Thoracic aorta (tissue), 2 donors: ENCODE measurements at regions not wholly inside any gene's neighbourhood (a gene's known extent, or its start where the extent isn't known, plus 50 kb on each side); places are given as distances from the start of the nearest gene placed in this dataset.

Experiments
- ATAC-seq: fragments of 150-250 bp; one replicate; pipeline ENCODE4 v1.8.0; 2017; ENCODE audit warnings: low read depth; ENCODE audit not compliant: insufficient number of reproducible peaks, low FRiP score
- DNase-seq: peaks from one replicate; pipeline ENCODE4 v3.0.0-alpha.2; 2020; ENCODE audit warnings: low spot score
- H3K27ac ChIP-seq, 2 donors: fragments of 200-600 bp; sonication (generic); 1 replicate in 1 of 2; 2 replicates in 1 of 2; pipeline ENCODE4 v1.5.1; 2016; ENCODE audit warnings: mild to moderate bottlenecking in 2 of 2, moderate library complexity in 2 of 2
- H3K27me3 ChIP-seq: fragments of 200-600 bp; sonication (generic); replicated peaks from 2 replicates; pipeline ENCODE4 v1.6.0; 2016; ENCODE audit warnings: mild to moderate bottlenecking; ENCODE audit not compliant: insufficient read depth
- H3K36me3 ChIP-seq: fragments of 200-600 bp; sonication (generic); one replicate; pipeline ENCODE4 v1.5.1; 2016
- H3K4me1 ChIP-seq, 2 donors: fragments of 200-600 bp; sonication (generic); 1 replicate in 1 of 2; 2 replicates in 1 of 2; pipeline versions ENCODE4 v1.5.1 to v1.6.0; 2016; ENCODE audit warnings: low read depth in 2 of 2, mild to moderate bottlenecking in 1 of 2; ENCODE audit not compliant: control insufficient read depth in 1 of 2
- H3K4me3 ChIP-seq: fragments of 200-600 bp; sonication (generic); 2 replicates; pipeline ENCODE4 v1.5.1; 2016; ENCODE audit warnings: mild to moderate bottlenecking
- H3K9me3 ChIP-seq: fragments of 200-600 bp; sonication (generic); 2 replicates; pipeline ENCODE4 v1.5.1; 2016
- TF ChIP-seq, protein P1 (sequence below): fragments of 200-600 bp; sonication (generic); IDR thresholded peaks from one replicate; pipeline ENCODE4 v1.5.1; 2019; ENCODE audit warnings: antibody characterized with exemption

DNA sequence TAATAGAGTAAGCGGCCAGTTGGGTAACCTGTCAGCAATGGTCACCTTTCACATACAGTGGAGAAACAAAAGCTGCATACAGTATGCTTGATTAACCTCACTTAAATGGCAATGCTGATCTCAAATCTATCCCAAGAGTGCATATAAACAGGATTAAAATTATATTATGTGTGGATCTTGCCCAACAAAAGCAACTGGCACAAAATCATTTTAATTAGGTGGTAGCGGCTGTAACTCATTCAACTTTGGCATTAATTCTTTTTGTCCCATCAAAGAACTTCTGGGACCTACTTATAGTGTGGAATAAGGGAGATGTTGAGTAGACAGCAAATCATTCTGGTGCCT, 167.8 kb upstream of the VRK2 start:
- Histone ChIP-seq H3K36me3 (no peaks in the 10 kb centered on the region), H3K27me3 (no peaks in the 10 kb centered on the region), H3K9me3 (no peaks in the 10 kb centered on the region), H3K4me3 (no peak overlapping the region), H3K4me1 (no peaks in the 10 kb centered on the region), H3K27ac (no peak overlapping the region)
- DNase-seq (no peak), ATAC-seq (no peak)
- TF ChIP-seq, protein P1, sequence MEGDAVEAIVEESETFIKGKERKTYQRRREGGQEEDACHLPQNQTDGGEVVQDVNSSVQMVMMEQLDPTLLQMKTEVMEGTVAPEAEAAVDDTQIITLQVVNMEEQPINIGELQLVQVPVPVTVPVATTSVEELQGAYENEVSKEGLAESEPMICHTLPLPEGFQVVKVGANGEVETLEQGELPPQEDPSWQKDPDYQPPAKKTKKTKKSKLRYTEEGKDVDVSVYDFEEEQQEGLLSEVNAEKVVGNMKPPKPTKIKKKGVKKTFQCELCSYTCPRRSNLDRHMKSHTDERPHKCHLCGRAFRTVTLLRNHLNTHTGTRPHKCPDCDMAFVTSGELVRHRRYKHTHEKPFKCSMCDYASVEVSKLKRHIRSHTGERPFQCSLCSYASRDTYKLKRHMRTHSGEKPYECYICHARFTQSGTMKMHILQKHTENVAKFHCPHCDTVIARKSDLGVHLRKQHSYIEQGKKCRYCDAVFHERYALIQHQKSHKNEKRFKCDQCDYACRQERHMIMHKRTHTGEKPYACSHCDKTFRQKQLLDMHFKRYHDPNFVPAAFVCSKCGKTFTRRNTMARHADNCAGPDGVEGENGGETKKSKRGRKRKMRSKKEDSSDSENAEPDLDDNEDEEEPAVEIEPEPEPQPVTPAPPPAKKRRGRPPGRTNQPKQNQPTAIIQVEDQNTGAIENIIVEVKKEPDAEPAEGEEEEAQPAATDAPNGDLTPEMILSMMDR = no peak

DNA sequence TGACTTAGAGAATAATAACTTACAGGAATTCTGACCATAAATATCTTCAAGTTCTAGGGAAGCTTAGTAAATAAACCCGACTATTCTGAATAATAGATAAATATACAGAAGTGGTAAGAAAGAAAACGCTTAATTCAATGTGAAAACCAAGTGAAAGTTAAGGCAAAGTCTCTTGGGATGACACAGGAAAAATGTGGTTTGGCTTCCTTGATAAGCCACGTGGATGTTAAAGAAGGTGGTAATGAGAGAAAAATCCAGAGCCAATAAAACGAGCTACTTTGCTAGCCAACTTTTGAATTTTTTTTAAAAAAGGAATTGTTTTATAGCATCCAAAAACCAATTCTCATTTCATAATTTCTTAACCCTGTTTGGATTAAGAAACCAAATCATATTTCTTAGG, 166.2 kb upstream of the VRK2 start:
- Histone ChIP-seq H3K36me3 (no peaks in the 10 kb centered on the region), H3K9me3 (no peaks in the 10 kb centered on the region), H3K27me3 (no peaks in the 10 kb centered on the region), H3K4me1 (no peaks in the 10 kb centered on the region), H3K4me3 (no peak overlapping the region), H3K27ac (no peak overlapping the region)
- ATAC-seq = no peak
- TF ChIP-seq, protein P1 = no peak
- DNase-seq = no peak

DNA sequence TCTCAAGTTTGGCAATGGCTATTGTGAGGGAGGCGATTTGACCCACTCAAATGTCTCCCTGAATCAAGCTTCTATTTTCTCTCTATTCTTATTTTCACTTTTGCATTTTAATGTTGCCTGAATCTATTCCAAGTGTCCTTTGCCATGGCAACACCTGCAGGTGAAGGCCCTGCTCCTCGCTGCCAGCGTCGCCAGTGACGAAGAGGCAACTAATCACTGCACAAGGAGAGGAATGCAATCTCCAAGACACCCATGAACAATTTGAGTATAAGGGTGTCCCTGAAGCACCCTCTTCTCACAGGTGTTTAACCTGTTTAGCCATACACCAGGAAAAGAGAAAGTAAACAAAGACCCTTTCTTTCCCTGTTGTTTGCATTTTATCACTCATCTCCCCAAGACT, 165.6 kb upstream of the VRK2 start:
- ATAC-seq = no peak
- TF ChIP-seq, protein P1 = no peak
- DNase-seq = no peak
- Histone ChIP-seq H3K4me1 (no peaks in the 10 kb centered on the region), H3K27me3 (no peaks in the 10 kb centered on the region), H3K36me3 (no peaks in the 10 kb centered on the region), H3K9me3 (no peaks in the 10 kb centered on the region), H3K4me3 (no peak overlapping the region), H3K27ac (no peak overlapping the region)

DNA sequence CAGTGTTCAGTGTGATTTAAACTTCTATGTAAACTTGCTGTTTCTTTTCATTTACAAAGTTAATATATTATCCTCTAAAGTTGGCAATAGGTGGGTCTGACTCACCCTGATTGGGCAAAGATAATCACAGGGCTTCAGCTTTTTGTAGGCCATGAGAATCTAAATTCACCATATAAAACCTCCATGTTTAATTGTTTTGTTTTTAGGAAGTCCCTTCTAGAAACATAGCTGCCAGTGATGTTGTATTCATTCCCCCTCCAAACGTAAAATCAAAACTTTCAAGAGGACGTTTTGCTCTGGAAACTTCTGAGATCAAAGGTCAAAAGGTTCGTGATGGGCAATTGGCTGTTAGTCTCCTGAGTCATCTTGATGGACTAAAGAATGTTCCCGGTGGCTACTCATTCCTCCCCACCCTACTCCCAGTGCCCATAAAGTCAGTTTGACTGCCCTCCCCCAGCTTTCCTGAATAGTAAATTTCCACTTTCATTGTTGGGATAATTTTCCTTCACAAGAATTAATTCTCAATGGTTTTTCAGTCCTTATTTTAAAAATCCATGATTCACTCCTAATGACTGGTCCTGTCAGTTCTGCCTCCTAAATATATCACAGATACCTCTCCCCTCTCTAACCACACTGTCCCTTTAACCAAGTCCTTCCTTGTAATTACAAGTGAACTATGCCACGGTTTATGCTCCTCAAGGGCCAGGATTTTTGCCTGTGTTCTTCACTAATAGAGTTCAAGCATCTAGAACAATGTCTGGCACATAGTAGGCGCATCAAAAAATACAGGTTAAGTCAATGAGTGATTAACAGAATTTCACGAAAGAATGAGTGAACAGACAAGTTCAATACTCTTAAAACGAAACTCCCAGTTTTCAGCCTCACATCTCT, 164.4 kb upstream of the VRK2 start:
- DNase-seq (no peak), ATAC-seq (no peak)
- TF ChIP-seq, protein P1 = no peak
- Histone ChIP-seq H3K27ac (no peak overlapping the region), H3K36me3 (no peaks in the 10 kb centered on the region), H3K4me1 (no peaks in the 10 kb centered on the region), H3K9me3 (no peaks in the 10 kb centered on the region), H3K4me3 (no peak overlapping the region), H3K27me3 (no peaks in the 10 kb centered on the region)

DNA sequence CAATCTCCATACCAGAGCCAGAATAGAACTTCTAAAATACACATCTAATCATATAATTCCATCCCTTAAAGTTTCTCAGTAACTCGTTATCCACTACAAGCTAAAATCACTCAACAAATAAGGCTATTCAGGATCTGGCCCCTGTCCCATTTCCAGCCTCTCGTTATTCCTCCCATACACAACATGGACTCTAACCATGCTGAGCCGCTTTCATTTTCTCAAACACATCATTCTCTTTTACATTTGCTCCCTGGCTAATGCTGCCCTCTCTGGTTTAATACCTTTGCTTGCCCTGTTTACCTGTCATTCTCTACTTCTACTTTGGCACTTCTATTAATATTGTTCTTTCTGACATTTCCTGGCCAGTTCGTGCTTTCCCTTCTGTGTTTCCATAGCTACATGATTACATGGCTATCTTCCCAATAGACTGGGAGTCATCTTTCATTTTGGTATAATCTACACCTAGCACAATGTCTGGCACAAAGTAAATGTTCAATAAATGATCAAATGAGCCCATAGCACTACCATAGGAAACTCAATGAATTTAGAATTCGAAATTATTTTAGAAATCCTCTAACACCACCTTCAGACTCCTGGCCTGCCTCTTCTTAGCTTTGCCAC, 163.6 kb upstream of the VRK2 start:
- no peak overlapping the region for H3K4me3 ChIP-seq
- no peaks in the 10 kb centered on the region for H3K4me1 ChIP-seq
- H3K9me3 ChIP-seq = no peaks in the 10 kb centered on the region
- H3K27me3 ChIP-seq = no peaks in the 10 kb centered on the region
- H3K27ac ChIP-seq = no peak overlapping the region
- TF ChIP-seq, protein P1 = no peak
- H3K36me3 ChIP-seq = no peaks in the 10 kb centered on the region
- ATAC-seq (no peak), DNase-seq (no peak)
